H9 (cell line): ENCODE measurements at regions not wholly inside any gene's neighbourhood (a gene's known extent, or its start where the extent isn't known, plus 50 kb on each side); places are given as distances from the start of the nearest gene placed in this dataset.

Source experiments
- DNase-seq: peaks from one replicate; pipeline ENCODE4 v3.0.0-alpha.2; 2017
- H2AFZ ChIP-seq: one replicate; pipeline ENCODE4 v1.6.1; 2013; ENCODE audit warnings: mild to moderate bottlenecking, low read length, control low read depth, moderate library complexity
- H2AK5ac ChIP-seq: 2 replicates; pipeline ENCODE4 v1.6.1; 2013; ENCODE audit warnings: low read length, control low read depth, mixed read lengths; ENCODE audit not compliant: insufficient read length
- H2BK120ac ChIP-seq: one replicate; pipeline ENCODE4 v1.6.1; 2013; ENCODE audit warnings: low read depth, mild to moderate bottlenecking, low read length, control low read depth, inconsistent platforms; ENCODE audit not compliant: poor library complexity, severe bottlenecking
- H2BK12ac ChIP-seq: 2 replicates; pipeline ENCODE4 v1.6.1; 2013; ENCODE audit warnings: low read length, control low read depth, mixed read lengths, low read depth; ENCODE audit not compliant: insufficient read length
- H2BK15ac ChIP-seq: 2 replicates; pipeline ENCODE4 v1.6.1; 2013; ENCODE audit warnings: low read depth, low read length, control low read depth
- H2BK20ac ChIP-seq: one replicate; pipeline ENCODE4 v1.6.1; 2013; ENCODE audit warnings: low read depth, mild to moderate bottlenecking, low read length, control low read depth, inconsistent platforms; ENCODE audit not compliant: poor library complexity, severe bottlenecking
- H2BK5ac ChIP-seq: 2 replicates; pipeline ENCODE4 v1.6.1; 2013; ENCODE audit warnings: low read length, control low read depth, mixed read lengths; ENCODE audit not compliant: insufficient read length
- H3K14ac ChIP-seq: 2 replicates; pipeline ENCODE4 v1.6.1; 2013; ENCODE audit warnings: low read length, control low read depth; ENCODE audit not compliant: insufficient read depth
- H3K18ac ChIP-seq: 2 replicates; pipeline ENCODE4 v1.6.1; 2013; ENCODE audit warnings: low read depth, mild to moderate bottlenecking, mixed read lengths, low read length, control low read depth; ENCODE audit not compliant: insufficient read length
- H3K23ac ChIP-seq: 2 replicates; pipeline ENCODE4 v1.6.1; 2013; ENCODE audit warnings: low read length, control low read depth, mixed read lengths, low read depth; ENCODE audit not compliant: insufficient read length
- H3K23me2 ChIP-seq: 2 replicates; pipeline ENCODE4 v1.6.1; 2013; ENCODE audit warnings: low read depth, mild to moderate bottlenecking, mixed read lengths, low read length, control low read depth; ENCODE audit not compliant: insufficient read length, poor library complexity, severe bottlenecking
- H3K27ac ChIP-seq: 2 replicates; pipeline ENCODE4 v1.5.1; 2013; ENCODE audit warnings: low read length, control low read depth, mixed read lengths, low read depth; ENCODE audit not compliant: insufficient read length
- H3K27me3 ChIP-seq: 2 replicates; pipeline ENCODE4 v1.6.1; 2013; ENCODE audit warnings: low read length, control low read depth, inconsistent platforms; ENCODE audit not compliant: insufficient read depth
- H3K4ac ChIP-seq: 2 replicates; pipeline ENCODE4 v1.6.1; 2013; ENCODE audit warnings: low read depth, mild to moderate bottlenecking, control low read depth, inconsistent platforms, low read length, moderate library complexity
- H3K4me1 ChIP-seq: 2 replicates; pipeline ENCODE4 v1.6.1; 2013; ENCODE audit warnings: low read length, control low read depth, inconsistent platforms; ENCODE audit not compliant: insufficient read depth
- H3K4me2 ChIP-seq: 2 replicates; pipeline ENCODE4 v1.6.1; 2013; ENCODE audit warnings: low read length, control low read depth, mixed read lengths; ENCODE audit not compliant: insufficient read length, insufficient read depth
- H3K56ac ChIP-seq: 2 replicates; pipeline ENCODE4 v1.6.1; 2013; ENCODE audit warnings: low read depth, mild to moderate bottlenecking, mixed read lengths, low read length, control low read depth; ENCODE audit not compliant: insufficient read length
- H3K79me1 ChIP-seq: 2 replicates; pipeline ENCODE4 v1.6.1; 2013; ENCODE audit warnings: low read depth, mild to moderate bottlenecking, moderate library complexity, low read length, control low read depth, inconsistent platforms; ENCODE audit not compliant: insufficient read depth, poor library complexity, severe bottlenecking
- H3K79me2 ChIP-seq: 2 replicates; pipeline ENCODE4 v1.6.1; 2013; ENCODE audit warnings: low read length, control low read depth, inconsistent platforms; ENCODE audit not compliant: insufficient read depth
- H3K9ac ChIP-seq: 2 replicates; pipeline ENCODE4 v1.6.1; 2013; ENCODE audit warnings: low read length, control low read depth, mixed read lengths; ENCODE audit not compliant: insufficient read length; ENCODE audit errors: extremely low read depth
- H3K9me3 ChIP-seq: one replicate; pipeline ENCODE4 v1.6.1; 2013; ENCODE audit warnings: low read depth, low read length, inconsistent platforms; ENCODE audit not compliant: control insufficient read depth
- H3T11ph ChIP-seq: one replicate; pipeline ENCODE4 v1.6.1; 2013; ENCODE audit warnings: mild to moderate bottlenecking, low read length, control low read depth, inconsistent platforms
- H4K20me1 ChIP-seq: one replicate; pipeline ENCODE4 v1.6.1; 2013; ENCODE audit not compliant: control insufficient read depth, insufficient read length, insufficient read depth
- H4K5ac ChIP-seq: 2 replicates; pipeline ENCODE4 v1.6.1; 2013; ENCODE audit warnings: low read depth, mild to moderate bottlenecking, mixed read lengths, low read length, control low read depth; ENCODE audit not compliant: insufficient read length
- H4K8ac ChIP-seq: replicated peaks from 2 replicates; pipeline ENCODE4 v1.6.1; 2013; ENCODE audit warnings: low read length, control low read depth, mixed read lengths, low read depth; ENCODE audit not compliant: insufficient read length
- H4K91ac ChIP-seq: 2 replicates; pipeline ENCODE4 v1.6.1; 2013; ENCODE audit warnings: low read depth, mild to moderate bottlenecking, moderate library complexity, mixed read lengths, low read length, control low read depth; ENCODE audit not compliant: insufficient read length
- H3K27ac Mint-ChIP-seq, 3 experiments: 2 replicates in 2 of 3; 3 replicates in 1 of 3; pipeline ENCODE4 v1.8.0; 2020 to 2021; ENCODE audit warnings: mixed read lengths in 3 of 3, mild to moderate bottlenecking in 1 of 3, moderate library complexity in 1 of 3
- H3K27me3 Mint-ChIP-seq: 2 replicates; pipeline ENCODE4 v1.8.0; 2021; ENCODE audit warnings: low read depth, mild to moderate bottlenecking, moderate library complexity, mixed read lengths
- H3K36me3 Mint-ChIP-seq, 3 experiments: 2 replicates in 2 of 3; 3 replicates in 1 of 3; pipeline ENCODE4 v1.8.0; 2020 to 2021; ENCODE audit warnings: low read depth in 3 of 3, mixed read lengths in 3 of 3; ENCODE audit not compliant: insufficient read depth in 1 of 3
- H3K4me1 Mint-ChIP-seq, 2 experiments: 2 replicates each; pipeline ENCODE4 v1.8.0; 2020; ENCODE audit warnings: mixed read lengths in 2 of 2
- H3K4me3 Mint-ChIP-seq, 2 experiments: 2 replicates in 1 of 2; 3 replicates in 1 of 2; pipeline ENCODE4 v1.8.0; 2020 to 2021; ENCODE audit warnings: mild to moderate bottlenecking in 2 of 2, mixed read lengths in 2 of 2, moderate library complexity in 1 of 2
- H3K9me3 Mint-ChIP-seq, 2 experiments: 2 replicates in 1 of 2; 3 replicates in 1 of 2; pipeline ENCODE4 v1.8.0; 2020; ENCODE audit warnings: mild to moderate bottlenecking in 2 of 2, mixed read lengths in 2 of 2, moderate library complexity in 1 of 2
- CTCF ChIP-seq: fragments of 200-600 bp; sonication (generic); conservative IDR thresholded peaks from 3 replicates; pipeline ENCODE4 v1.8.0; 2021; ENCODE audit warnings: antibody characterized with exemption, mild to moderate bottlenecking
- WGBS: extraction: QIAGEN DNeasy Blood & Tissue Kit; methylation state at CpG from one replicate; pipeline ENCODE4 v1.1.7; 2013; ENCODE audit warnings: missing lambda C conversion rate, low lambda C conversion rate, mixed read lengths; ENCODE audit not compliant: insufficient read length; ENCODE audit errors: extremely low coverage; 5-methylcytosine and 5-hydroxymethylcytosine counted together

- Histone ChIP-seq H3K27ac (no peak overlapping the region), H4K5ac (no peak overlapping the region)
- no CpG with 5 or more reads among the region's 4 CpGs for WGBS
Observed at GRCh38 chr16:17526956-17527937, 56.5 kb upstream of the XYLT1 start.

More at GRCh38 chr16:17526956-17527937, 56.5 kb upstream of the XYLT1 start:
- peaks cover 5% of the 10 kb centered on the region for H3K27me3 Mint-ChIP-seq
- no peak overlapping the region for H2BK20ac ChIP-seq
- no peak overlapping the region for H2BK15ac ChIP-seq
- H3K9ac ChIP-seq = no peak overlapping the region
- H4K91ac ChIP-seq = no peak overlapping the region
- H2BK120ac ChIP-seq = no peak overlapping the region
- no peak overlapping the region for H2BK5ac ChIP-seq
- no peaks in the 10 kb centered on the region for H3K4me1 Mint-ChIP-seq
- DNase-seq = no peak
- H3K23me2 ChIP-seq = no peaks in the 10 kb centered on the region
- no peak overlapping the region for H3K4me3 Mint-ChIP-seq
- no peak overlapping the region for H2AFZ ChIP-seq
- no peak overlapping the region for H3K4me2 ChIP-seq
- H3K9me3 ChIP-seq = no peaks in the 10 kb centered on the region
- no peak overlapping the region for H3K14ac ChIP-seq
- H2AK5ac ChIP-seq = no peak overlapping the region
- no peak for TF ChIP-seq CTCF
- no peaks in the 10 kb centered on the region; a peak in 1 of 7 replicates for H3K36me3 Mint-ChIP-seq
- H3K79me2 ChIP-seq = no peaks in the 10 kb centered on the region
- no peak overlapping the region for H3K56ac ChIP-seq
- H3K4ac ChIP-seq = no peak overlapping the region
- H4K20me1 ChIP-seq = no peaks in the 10 kb centered on the region
- no peak overlapping the region for H4K8ac ChIP-seq
- peaks cover 0 to 12% of the 10 kb centered on the region in 2 experiments; a peak in 3 of 5 replicates for H3K9me3 Mint-ChIP-seq
- no peak overlapping the region for H3T11ph ChIP-seq
- no peaks in the 10 kb centered on the region for H3K79me1 ChIP-seq
- no peaks in the 10 kb centered on the region; the same call in 1 of the 2 replicates for H3K4me1 ChIP-seq
- no peak overlapping the region for H3K23ac ChIP-seq
- no peak overlapping the region for H2BK12ac ChIP-seq
- H3K27me3 ChIP-seq = no peaks in the 10 kb centered on the region
- no peak overlapping the region for H3K18ac ChIP-seq
- H3K27ac Mint-ChIP-seq = no peak overlapping the region
